ENCODE measurements at regions not wholly inside any gene's neighbourhood (a gene's known extent, or its start where the extent isn't known, plus 50 kb on each side); places are given as distances from the start of the nearest gene placed in this dataset.

GRCh38 chr12:92206011-92206410 lies 60.4 kb upstream of the BTG1 start:
- no peak for TF ChIP-seq CTCF (conservative IDR thresholded peaks at IDR 0.05)
- TF ChIP-seq ZFX (IDR thresholded peaks at IDR 0.05) = no peak
